IMR-90 (cell line): ENCODE measurements at regions not wholly inside any gene's neighbourhood (a gene's known extent, or its start where the extent isn't known, plus 50 kb on each side); places are given as distances from the start of the nearest gene placed in this dataset.

Experiments
- BHLHE40 ChIP-seq: fragments of 150-350 bp; IDR thresholded peaks from 2 replicates; pipeline ENCODE4 v1.6.1; 2016; ENCODE audit warnings: mild to moderate bottlenecking, low read depth, low read length
- CEBPB ChIP-seq: IDR thresholded peaks from 2 replicates; pipeline ENCODE4 v1.6.1; 2012; ENCODE audit warnings: low read depth, low read length, improper control_type of control experiment
- CHD1 ChIP-seq: IDR thresholded peaks from 2 replicates; pipeline ENCODE4 v1.6.1; 2012; ENCODE audit warnings: low read depth, low read length, improper control_type of control experiment
- CTCF ChIP-seq: conservative IDR thresholded peaks from 2 replicates; pipeline ENCODE4 v1.5.1; 2012; ENCODE audit warnings: mild to moderate bottlenecking, low read depth, low read length, improper control_type of control experiment
- MAZ ChIP-seq: IDR thresholded peaks from 2 replicates; pipeline ENCODE4 v1.6.1; 2012; ENCODE audit warnings: low read depth, mild to moderate bottlenecking, low read length, improper control_type of control experiment, moderate library complexity, borderline replicate concordance
- POLR2A ChIP-seq: IDR thresholded peaks from 2 replicates; pipeline ENCODE4 v1.6.1; 2012; ENCODE audit warnings: mild to moderate bottlenecking, low read depth, low read length
- RCOR1 ChIP-seq: IDR thresholded peaks from 2 replicates; pipeline ENCODE4 v1.6.1; 2012; ENCODE audit warnings: mild to moderate bottlenecking, low read length, improper control_type of control experiment; ENCODE audit not compliant: insufficient replicate concordance
- RFX5 ChIP-seq: IDR thresholded peaks from 2 replicates; pipeline ENCODE4 v1.8.0; 2012; ENCODE audit warnings: low read depth, mild to moderate bottlenecking, low read length, moderate library complexity
- SMC3 ChIP-seq: fragments of 150-350 bp; IDR thresholded peaks from 2 replicates; pipeline ENCODE4 v1.6.1; 2016; ENCODE audit warnings: low read depth, mild to moderate bottlenecking, antibody characterized with exemption, low read length, moderate library complexity
- TF ChIP-seq, protein P1 (sequence below): fragments of 150-350 bp; IDR thresholded peaks from 2 replicates; pipeline ENCODE4 v1.6.1; 2017; ENCODE audit warnings: mild to moderate bottlenecking, antibody characterized with exemption, low read length, low read depth

DNA sequence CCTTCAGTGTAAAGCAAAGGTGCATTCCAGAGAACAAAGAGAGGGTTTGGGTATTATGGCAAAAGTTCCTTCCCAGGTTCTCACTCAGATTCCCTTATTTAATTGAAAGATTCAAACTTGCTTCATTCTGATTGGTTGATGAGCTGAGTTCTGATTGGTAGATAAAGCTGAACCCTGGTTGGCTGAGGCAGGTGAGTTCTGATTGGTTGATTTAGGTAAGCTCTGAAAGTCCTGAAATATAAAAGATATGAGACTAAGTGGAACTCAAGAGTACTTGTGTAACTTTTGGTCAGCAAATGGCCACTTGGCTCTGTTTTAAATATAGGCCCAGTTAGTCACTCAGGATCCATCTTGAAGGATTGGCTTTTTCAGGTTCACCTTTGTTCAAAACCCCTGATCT is 99.8 kb upstream of the FBXO11 start:
- TF ChIP-seq, protein P1, sequence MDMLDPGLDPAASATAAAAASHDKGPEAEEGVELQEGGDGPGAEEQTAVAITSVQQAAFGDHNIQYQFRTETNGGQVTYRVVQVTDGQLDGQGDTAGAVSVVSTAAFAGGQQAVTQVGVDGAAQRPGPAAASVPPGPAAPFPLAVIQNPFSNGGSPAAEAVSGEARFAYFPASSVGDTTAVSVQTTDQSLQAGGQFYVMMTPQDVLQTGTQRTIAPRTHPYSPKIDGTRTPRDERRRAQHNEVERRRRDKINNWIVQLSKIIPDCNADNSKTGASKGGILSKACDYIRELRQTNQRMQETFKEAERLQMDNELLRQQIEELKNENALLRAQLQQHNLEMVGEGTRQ: no peak
- TF ChIP-seq SMC3 (no peak), CEBPB (no peak), CTCF (no peak), POLR2A (no peak), MAZ (no peak), RFX5 (no peak), CHD1 (no peak), BHLHE40 (no peak), RCOR1 (no peak)
